ENCODE measurements at regions not wholly inside any gene's neighbourhood (a gene's known extent, or its start where the extent isn't known, plus 50 kb on each side); places are given as distances from the start of the nearest gene placed in this dataset.

GRCh38 chr13:91174886-91175501 is 172.5 kb upstream of the MIR17HG start:
- TF ChIP-seq POLR2A (IDR thresholded peaks at IDR 0.05) = no peak
- TF ChIP-seq POLR2AphosphoS5 (IDR thresholded peaks at IDR 0.05) = no peak
- no peak for TF ChIP-seq CTCF (IDR thresholded peaks at IDR 0.05)
- no peak for TF ChIP-seq EP300 (IDR thresholded peaks at IDR 0.05; ENCODE audit: low read depth)
- Histone ChIP-seq H3K9me3 (no peaks in the 10 kb centered on the region), H3K4me3 (peak overlapping the region in 2 of 4 donors; percentile 12 to 33), H3K27me3 (peaks cover 17% of the 10 kb centered on the region), H3K4me1 (no peaks in the 10 kb centered on the region), H3K36me3 (no peaks in the 10 kb centered on the region), H3K27ac (no peak overlapping the region)
- no peak for DNase-seq
- in situ Hi-C loops (cut with MboI; ENCODE audit: low pct_ligation_motif_present in 1 of 4, low pct_unique_long_range_greater_than_20kb in 1 of 4, low sequenced_read_pairs in 3 of 4) = no loop called here
- 32% methylated on average over 45 of the region's 52 CpGs; no CpG with 5 or more reads in 1 of the 2 donors for WGBS, 2 donors (ENCODE audit: low coverage in 1 of 2)
- intact Hi-C loops (cut with DNase I; ENCODE audit: low total_unique reads) = no loop called here

GRCh38 chr13:91178099-91178498 is 169.4 kb upstream of the MIR17HG start:
- WGBS, 2 donors (ENCODE audit: low coverage in 1 of 2) = 80 to 88% methylated on average over 1 of the region's 1 CpG
- Histone ChIP-seq H3K9me3 (no peaks in the 10 kb centered on the region), H3K4me1 (no peaks in the 10 kb centered on the region), H3K27ac (no peak overlapping the region), H3K4me3 (no peak overlapping the region), H3K27me3 (peaks cover 17% of the 10 kb centered on the region), H3K36me3 (no peaks in the 10 kb centered on the region)
- no peak for DNase-seq
- TF ChIP-seq CTCF (IDR thresholded peaks at IDR 0.05) = no peak
- TF ChIP-seq POLR2AphosphoS5 (IDR thresholded peaks at IDR 0.05) = no peak
- TF ChIP-seq POLR2A (IDR thresholded peaks at IDR 0.05) = no peak
- TF ChIP-seq EP300 (IDR thresholded peaks at IDR 0.05; ENCODE audit: low read depth) = no peak
- intact Hi-C loops (cut with DNase I; ENCODE audit: low total_unique reads) (no loop called here), in situ Hi-C loops (cut with MboI; ENCODE audit: low pct_ligation_motif_present in 1 of 4, low pct_unique_long_range_greater_than_20kb in 1 of 4, low sequenced_read_pairs in 3 of 4) (no loop called here)

GRCh38 chr13:91181892-91182291 is 165.6 kb upstream of the MIR17HG start:
- no peak for DNase-seq
- TF ChIP-seq EP300 (IDR thresholded peaks at IDR 0.05; ENCODE audit: low read depth) (no peak), POLR2AphosphoS5 (IDR thresholded peaks at IDR 0.05) (no peak), CTCF (IDR thresholded peaks at IDR 0.05) (no peak), POLR2A (IDR thresholded peaks at IDR 0.05) (no peak)
- no peak overlapping the region for H3K27ac ChIP-seq
- in situ Hi-C loops (cut with MboI; ENCODE audit: low pct_ligation_motif_present in 1 of 4, low pct_unique_long_range_greater_than_20kb in 1 of 4, low sequenced_read_pairs in 3 of 4) (no loop called here), intact Hi-C loops (cut with DNase I; ENCODE audit: low total_unique reads) (no loop called here)
- H3K4me3 ChIP-seq = no peak overlapping the region
- no peaks in the 10 kb centered on the region for H3K36me3 ChIP-seq
- no peaks in the 10 kb centered on the region for H3K9me3 ChIP-seq
- H3K27me3 ChIP-seq = no peaks in the 10 kb centered on the region
- no peaks in the 10 kb centered on the region for H3K4me1 ChIP-seq
- WGBS, 2 donors (ENCODE audit: low coverage in 1 of 2) = 78 to 91% methylated on average over 1 to 3 of the region's 3 CpGs

- H3K4me1 ChIP-seq = no peaks in the 10 kb centered on the region
- no peak for DNase-seq
- intact Hi-C loops (cut with DNase I; ENCODE audit: low total_unique reads) = no loop called here
- no peaks in the 10 kb centered on the region for H3K36me3 ChIP-seq
- 54% methylated on average over 6 of the region's 6 CpGs; no CpG with 5 or more reads in 1 of the 2 donors for WGBS, 2 donors (ENCODE audit: low coverage in 1 of 2)
- no peaks in the 10 kb centered on the region for H3K9me3 ChIP-seq
- in situ Hi-C loops (cut with MboI; ENCODE audit: low pct_ligation_motif_present in 1 of 4, low pct_unique_long_range_greater_than_20kb in 1 of 4, low sequenced_read_pairs in 3 of 4) = no loop called here
- TF ChIP-seq POLR2AphosphoS5 (IDR thresholded peaks at IDR 0.05) (no peak), EP300 (IDR thresholded peaks at IDR 0.05; ENCODE audit: low read depth) (no peak), POLR2A (IDR thresholded peaks at IDR 0.05) (no peak), CTCF (IDR thresholded peaks at IDR 0.05) (no peak)
- no peak overlapping the region for H3K27ac ChIP-seq
- H3K4me3 ChIP-seq = no peak overlapping the region
- no peaks in the 10 kb centered on the region for H3K27me3 ChIP-seq
Measured at GRCh38 chr13:91184244-91184926, 163.1 kb upstream of the MIR17HG start.
